Mucosa of rectum (tissue), 2 donors: ENCODE measurements at regions not wholly inside any gene's neighbourhood (a gene's known extent, or its start where the extent isn't known, plus 50 kb on each side); places are given as distances from the start of the nearest gene placed in this dataset.

Source experiments
- H3K27ac ChIP-seq, 2 donors: one replicate each; pipeline ENCODE4 v1.7.0; 2013; ENCODE audit warnings: inconsistent platforms in 2 of 2, low read depth in 2 of 2, low read length in 2 of 2
- H3K27me3 ChIP-seq, 2 donors: one replicate each; pipeline ENCODE4 v1.7.0; 2013; ENCODE audit warnings: low read length in 2 of 2; ENCODE audit not compliant: control insufficient read depth in 2 of 2, insufficient read depth in 2 of 2
- H3K36me3 ChIP-seq, 2 donors: one replicate each; pipeline ENCODE4 v1.7.0; 2013; ENCODE audit warnings: low read length in 2 of 2; ENCODE audit not compliant: control insufficient read depth in 2 of 2, insufficient read depth in 2 of 2
- H3K4me1 ChIP-seq, 2 donors: one replicate each; pipeline ENCODE4 v1.7.0; 2013; ENCODE audit warnings: low read length in 2 of 2, mild to moderate bottlenecking in 1 of 2; ENCODE audit not compliant: control insufficient read depth in 2 of 2, insufficient read depth in 2 of 2
- H3K4me3 ChIP-seq, 2 donors: one replicate each; pipeline ENCODE4 v1.7.0; 2013; ENCODE audit warnings: low read length in 2 of 2
- H3K9ac ChIP-seq, 2 donors: one replicate each; pipeline ENCODE4 v1.7.0; 2013; ENCODE audit warnings: low read length in 2 of 2, low read depth in 1 of 2, mild to moderate bottlenecking in 1 of 2
- H3K9me3 ChIP-seq, 2 donors: one replicate each; pipeline ENCODE4 v1.7.0; 2013; ENCODE audit warnings: low read length in 2 of 2; ENCODE audit not compliant: control insufficient read depth in 2 of 2
- donor health status: healthy.
- donor health status: Normal muscosa, but diverticular disease.

DNA sequence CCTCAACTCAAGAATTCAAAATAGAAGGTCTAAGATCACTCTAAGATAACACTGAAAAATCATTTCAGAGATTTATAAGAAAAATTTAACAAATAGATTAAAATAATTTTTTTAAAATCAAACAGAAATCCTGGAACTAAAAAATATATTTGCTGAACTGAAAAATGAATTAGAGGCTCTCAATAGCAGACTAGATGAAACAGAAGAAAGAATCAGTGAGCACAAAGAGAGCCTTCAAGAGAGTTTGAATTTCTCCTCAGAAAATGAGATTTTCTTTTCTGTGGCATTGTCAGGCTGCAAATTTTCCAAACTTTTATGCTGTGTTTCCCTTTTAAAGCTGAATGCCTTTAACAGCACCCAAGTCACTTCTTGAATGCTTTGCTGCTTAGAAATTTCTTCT, 335.0 kb upstream of the SLC7A11 start:
- Histone ChIP-seq H3K4me1 (no peaks in the 10 kb centered on the region), H3K27me3 (no peaks in the 10 kb centered on the region), H3K27ac (no peak overlapping the region), H3K9ac (no peak overlapping the region), H3K9me3 (no peaks in the 10 kb centered on the region), H3K4me3 (no peak overlapping the region), H3K36me3 (no peaks in the 10 kb centered on the region)

DNA sequence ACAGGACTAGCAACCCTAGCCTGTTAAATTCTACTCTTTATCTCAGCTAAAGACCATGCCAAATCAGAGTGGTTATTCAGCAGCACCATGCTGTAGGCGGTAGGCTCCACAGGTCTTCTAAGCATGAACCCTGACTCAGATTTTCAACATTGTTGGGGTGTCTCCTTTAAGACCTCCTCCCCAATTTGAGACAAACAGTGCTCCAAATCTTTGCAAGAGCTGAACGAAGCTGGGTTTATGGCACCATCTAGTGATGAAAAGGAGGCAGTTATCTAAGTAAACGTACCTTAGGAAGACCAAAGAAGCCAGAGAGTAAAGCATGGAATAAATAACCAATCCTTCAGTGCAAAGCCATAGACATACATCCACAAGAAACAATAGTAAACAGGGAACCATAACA, 334.5 kb upstream of the SLC7A11 start:
- no peaks in the 10 kb centered on the region for H3K36me3 ChIP-seq
- H3K9ac ChIP-seq, result no peak overlapping the region

DNA sequence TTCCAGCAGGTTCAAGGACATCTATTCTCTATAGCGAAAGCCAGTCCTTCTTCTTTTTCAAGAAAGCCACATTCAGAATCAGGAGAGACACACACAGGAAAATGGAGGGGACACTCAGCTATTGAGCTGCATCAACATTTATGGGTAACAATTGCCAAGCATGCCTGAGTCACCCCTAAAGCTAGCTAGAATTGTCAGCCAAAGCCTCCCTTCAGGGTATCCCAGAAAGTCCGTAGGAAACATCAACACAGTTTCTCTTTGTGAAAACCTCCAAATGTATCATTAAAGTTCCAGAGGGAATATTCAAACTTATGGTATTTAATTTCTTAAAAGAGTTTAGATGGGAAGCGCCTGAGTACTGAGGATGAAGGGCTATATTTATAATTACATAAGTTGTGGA, 331.1 kb upstream of the SLC7A11 start:
- no peaks in the 10 kb centered on the region for H3K9me3 ChIP-seq
- H3K27me3 ChIP-seq, result no peaks in the 10 kb centered on the region
- no peak overlapping the region for H3K27ac ChIP-seq
- H3K4me3 ChIP-seq, result no peak overlapping the region
- no peaks in the 10 kb centered on the region for H3K4me1 ChIP-seq
- no peaks in the 10 kb centered on the region for H3K36me3 ChIP-seq
- H3K9ac ChIP-seq, result no peak overlapping the region

More for the DNA sequence above, 334.5 kb upstream of the SLC7A11 start:
- Histone ChIP-seq H3K27ac (no peak overlapping the region), H3K27me3 (no peaks in the 10 kb centered on the region), H3K9me3 (no peaks in the 10 kb centered on the region), H3K4me1 (no peaks in the 10 kb centered on the region), H3K4me3 (no peak overlapping the region)

DNA sequence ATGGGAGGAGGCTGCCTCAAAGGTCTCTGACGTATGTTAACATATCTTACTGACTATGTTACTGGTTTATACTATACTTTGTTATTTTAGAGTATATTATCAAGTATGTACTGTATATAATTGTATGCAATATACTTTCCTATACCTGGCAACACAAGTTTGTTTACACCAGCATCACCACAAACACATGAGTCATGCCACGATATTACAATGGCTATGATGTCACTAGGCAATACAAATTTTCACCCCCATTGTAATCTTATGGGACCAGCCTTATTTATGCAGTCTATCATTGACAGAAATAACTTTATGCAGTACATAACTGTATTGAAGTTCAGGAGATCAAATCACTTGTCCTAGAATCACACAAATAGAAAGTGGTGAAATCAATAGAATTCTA, 329.9 kb upstream of the SLC7A11 start:
- no peaks in the 10 kb centered on the region for H3K4me1 ChIP-seq
- no peak overlapping the region for H3K4me3 ChIP-seq
- H3K27me3 ChIP-seq, result no peaks in the 10 kb centered on the region
- no peak overlapping the region for H3K27ac ChIP-seq
- no peaks in the 10 kb centered on the region for H3K9me3 ChIP-seq
- H3K9ac ChIP-seq, result no peak overlapping the region
- H3K36me3 ChIP-seq, result no peaks in the 10 kb centered on the region

DNA sequence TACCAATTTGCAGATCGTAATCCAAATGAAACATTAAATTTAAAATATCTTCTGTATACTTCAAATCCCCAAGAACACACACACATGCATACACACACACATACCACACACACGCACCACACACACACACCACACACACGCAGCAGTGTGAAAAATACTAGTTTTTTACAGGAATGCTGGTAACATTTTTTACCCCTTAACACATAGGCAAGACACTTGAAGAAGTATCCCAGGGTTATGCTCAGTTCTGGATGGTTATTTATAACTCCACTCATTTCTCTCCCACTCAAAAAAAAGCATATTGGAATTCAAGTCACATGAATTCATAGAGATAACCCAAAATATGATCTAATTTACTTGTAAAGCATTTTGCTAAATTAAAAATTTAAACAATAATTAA, 325.5 kb upstream of the SLC7A11 start:
- no peaks in the 10 kb centered on the region for H3K36me3 ChIP-seq
- no peaks in the 10 kb centered on the region for H3K27me3 ChIP-seq
- no peak overlapping the region for H3K4me3 ChIP-seq
- no peak overlapping the region for H3K9ac ChIP-seq
- H3K9me3 ChIP-seq, result no peaks in the 10 kb centered on the region
- H3K27ac ChIP-seq, result no peak overlapping the region
- H3K4me1 ChIP-seq, result no peaks in the 10 kb centered on the region

DNA sequence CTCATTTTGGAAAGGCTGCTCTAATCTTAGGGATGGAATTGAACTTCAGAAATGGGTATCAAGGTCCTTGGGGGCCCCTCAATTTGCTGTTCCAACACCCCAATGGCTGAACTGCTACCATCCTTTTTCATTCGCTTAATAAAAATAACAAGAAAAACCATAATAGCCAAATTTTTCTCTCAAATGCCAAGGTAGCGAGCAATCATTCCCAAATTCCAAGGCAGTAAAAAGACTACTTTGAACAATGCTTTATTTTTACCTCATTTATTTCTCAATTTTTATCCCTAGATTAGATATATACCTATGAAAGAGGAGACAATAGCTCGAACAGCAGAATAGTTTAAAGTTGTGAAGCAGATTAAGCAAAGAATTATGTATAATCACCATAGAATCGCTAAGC, 323.4 kb upstream of the SLC7A11 start:
- H3K9me3 ChIP-seq, result no peaks in the 10 kb centered on the region
- H3K4me3 ChIP-seq, result no peak overlapping the region
- H3K27me3 ChIP-seq, result no peaks in the 10 kb centered on the region
- no peaks in the 10 kb centered on the region for H3K36me3 ChIP-seq
- H3K4me1 ChIP-seq, result no peaks in the 10 kb centered on the region
- no peak overlapping the region for H3K9ac ChIP-seq
- no peak overlapping the region for H3K27ac ChIP-seq

DNA sequence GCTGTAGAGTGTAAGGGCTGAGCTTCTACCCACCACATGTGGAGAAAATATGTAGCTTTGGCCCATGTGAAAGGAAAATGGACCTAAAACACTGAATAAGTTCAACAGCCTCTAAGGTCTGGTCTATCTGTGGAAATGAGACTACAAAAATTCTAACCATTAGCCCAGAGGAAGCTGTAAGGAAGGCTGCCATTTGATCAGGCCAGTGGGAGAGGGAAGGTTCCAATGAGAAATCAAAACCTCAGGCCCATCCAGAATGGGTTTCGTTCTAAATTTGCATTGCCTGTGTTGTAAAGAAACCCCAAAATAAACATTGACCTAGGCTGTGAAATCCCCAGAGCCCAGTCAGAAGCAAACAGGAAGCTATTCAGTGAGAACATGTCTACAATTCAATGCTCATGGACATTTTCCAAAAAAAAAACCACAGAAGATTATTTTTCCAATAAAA, 320.4 kb upstream of the SLC7A11 start:
- H3K9me3 ChIP-seq, result no peaks in the 10 kb centered on the region
- H3K27ac ChIP-seq, result no peak overlapping the region
- no peaks in the 10 kb centered on the region for H3K27me3 ChIP-seq
- H3K4me3 ChIP-seq, result no peak overlapping the region
- no peaks in the 10 kb centered on the region for H3K36me3 ChIP-seq
- H3K9ac ChIP-seq, result no peak overlapping the region
- no peaks in the 10 kb centered on the region for H3K4me1 ChIP-seq

DNA sequence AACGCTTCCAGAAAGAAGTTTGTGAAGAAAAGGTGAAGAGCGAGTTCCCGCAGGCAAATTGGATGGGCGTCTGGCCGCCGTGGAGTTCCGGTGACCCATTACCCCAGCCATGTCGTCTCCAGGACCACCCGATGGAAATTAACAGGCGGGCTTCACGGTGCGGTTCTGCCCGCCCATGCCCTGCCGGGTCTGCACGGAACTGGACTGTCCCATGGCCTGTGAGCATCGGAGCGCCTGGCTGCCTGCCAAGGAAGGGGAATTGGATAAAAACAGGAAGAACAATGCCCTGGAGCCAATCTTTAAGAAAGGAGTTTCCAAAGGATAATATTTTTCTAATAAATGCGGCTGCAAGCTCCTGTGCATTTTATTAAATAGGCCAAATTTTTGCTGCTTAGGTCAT, 319.8 kb upstream of the SLC7A11 start:
- H3K36me3 ChIP-seq, result no peaks in the 10 kb centered on the region
- no peaks in the 10 kb centered on the region for H3K27me3 ChIP-seq
- no peaks in the 10 kb centered on the region for H3K9me3 ChIP-seq
- no peak overlapping the region for H3K9ac ChIP-seq
- H3K4me1 ChIP-seq, result no peaks in the 10 kb centered on the region
- H3K4me3 ChIP-seq, result no peak overlapping the region
- no peak overlapping the region for H3K27ac ChIP-seq

DNA sequence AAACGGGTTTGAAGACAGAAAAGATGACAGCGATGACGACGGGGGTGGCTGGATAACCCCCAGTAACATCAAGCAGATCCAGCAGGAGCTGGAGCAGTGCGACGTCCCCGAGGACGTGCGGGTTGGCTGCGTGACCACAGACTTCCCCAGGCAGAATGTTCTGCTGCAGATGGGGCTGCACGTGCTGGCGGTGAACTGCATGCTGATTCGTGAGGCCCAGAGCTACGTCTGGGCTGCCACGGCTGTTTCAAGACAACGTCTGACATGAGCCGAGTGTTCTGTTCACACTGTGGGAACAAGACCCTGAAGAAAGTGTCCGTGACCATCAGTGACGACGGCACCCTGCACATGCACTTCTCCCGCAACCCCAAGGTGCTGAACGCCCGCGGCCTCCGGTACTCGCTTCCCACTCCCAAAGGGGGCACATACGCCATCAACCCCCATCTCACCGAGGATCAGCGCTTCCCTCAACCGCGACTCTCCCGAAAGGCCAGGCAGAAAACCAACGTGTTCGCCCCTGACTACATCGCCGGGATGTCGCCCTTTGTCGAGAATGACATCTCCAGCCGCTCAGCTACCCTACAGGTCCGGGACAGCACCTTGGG, 319.2 kb upstream of the SLC7A11 start:
- no peaks in the 10 kb centered on the region for H3K4me1 ChIP-seq

DNA sequence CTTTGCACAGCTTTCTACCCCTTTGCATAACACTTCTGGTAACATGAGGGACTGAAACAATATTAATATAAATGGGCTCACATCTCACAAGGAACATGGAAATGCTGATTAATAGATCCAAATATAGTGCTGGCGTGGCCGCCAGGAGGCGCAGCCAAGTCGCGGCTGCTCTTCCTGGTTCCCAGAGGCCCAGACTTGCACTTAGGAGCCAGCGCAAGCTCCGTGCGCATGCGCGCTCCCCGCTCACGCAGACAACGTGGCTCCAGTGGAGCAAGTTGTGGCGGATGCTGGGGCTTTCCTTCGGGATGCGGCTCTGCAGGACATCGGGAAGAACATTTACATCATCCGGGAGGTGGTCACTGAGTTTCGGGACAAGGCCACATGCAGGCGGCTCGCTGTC, 318.3 kb upstream of the SLC7A11 start:
- no peak overlapping the region for H3K9ac ChIP-seq
- no peak overlapping the region for H3K27ac ChIP-seq

More for the DNA sequence above, 319.2 kb upstream of the SLC7A11 start:
- Histone ChIP-seq H3K4me3 (no peak overlapping the region), H3K27me3 (no peaks in the 10 kb centered on the region), H3K27ac (no peak overlapping the region), H3K9me3 (no peaks in the 10 kb centered on the region), H3K36me3 (no peaks in the 10 kb centered on the region), H3K9ac (no peak overlapping the region)

DNA sequence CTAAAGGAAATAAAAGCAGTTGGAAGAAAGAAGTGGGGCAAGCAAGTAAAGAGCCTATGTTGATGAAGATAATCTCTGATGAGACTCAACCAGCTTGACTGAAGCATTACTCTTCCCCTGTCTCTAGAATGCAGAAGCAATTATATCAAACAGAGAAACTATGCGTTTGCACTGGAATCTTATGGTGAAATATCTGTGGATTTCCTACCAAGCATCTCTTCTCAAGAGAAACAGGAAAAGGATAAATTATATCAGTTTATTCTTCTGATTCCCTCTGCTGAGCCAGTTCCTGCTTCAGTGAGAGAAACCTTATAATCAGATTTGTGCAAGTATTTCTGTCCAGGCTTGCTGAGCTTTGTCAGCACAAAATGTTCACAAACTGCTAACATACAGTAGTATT, 316.7 kb upstream of the SLC7A11 start:
- Histone ChIP-seq H3K27ac (no peak overlapping the region), H3K4me3 (no peak overlapping the region), H3K27me3 (no peaks in the 10 kb centered on the region), H3K4me1 (no peaks in the 10 kb centered on the region), H3K9ac (no peak overlapping the region), H3K36me3 (no peaks in the 10 kb centered on the region), H3K9me3 (no peaks in the 10 kb centered on the region)

More for the DNA sequence above, 318.3 kb upstream of the SLC7A11 start:
- Histone ChIP-seq H3K4me1 (no peaks in the 10 kb centered on the region), H3K27me3 (no peaks in the 10 kb centered on the region), H3K36me3 (no peaks in the 10 kb centered on the region), H3K9me3 (no peaks in the 10 kb centered on the region), H3K4me3 (no peak overlapping the region)
